Liver (tissue), 8 donors: ENCODE measurements at regions not wholly inside any gene's neighbourhood (a gene's known extent, or its start where the extent isn't known, plus 50 kb on each side); places are given as distances from the start of the nearest gene placed in this dataset.

Experiments used
- DNase-seq: peaks from one replicate; pipeline ENCODE4 v3.0.0-alpha.2; 2017; ENCODE audit warnings: low spot score
- H3K27ac ChIP-seq, 2 donors: one replicate each; pipeline ENCODE4 v1.7.0; 2013; ENCODE audit warnings: inconsistent platforms in 2 of 2, low read length in 2 of 2, control low read depth in 1 of 2, low read depth in 1 of 2, mild to moderate bottlenecking in 1 of 2
- H3K27me3 ChIP-seq, 4 donors: one replicate each; pipeline versions ENCODE4 v1.6.1 to v1.7.0; 2013; ENCODE audit warnings: low read length in 3 of 4, inconsistent platforms in 1 of 4, mild to moderate bottlenecking in 1 of 4, moderate library complexity in 1 of 4; ENCODE audit not compliant: control insufficient read depth in 4 of 4, insufficient read depth in 4 of 4
- H3K36me3 ChIP-seq, 4 donors: one replicate each; pipeline versions ENCODE4 v1.6.1 to v1.7.0; 2013; ENCODE audit warnings: low read length in 3 of 4, mild to moderate bottlenecking in 3 of 4, low read depth in 1 of 4, moderate library complexity in 1 of 4; ENCODE audit not compliant: control insufficient read depth in 4 of 4, insufficient read depth in 3 of 4
- H3K4me1 ChIP-seq, 4 donors: one replicate each; pipeline versions ENCODE4 v1.6.1 to v1.7.0; 2013; ENCODE audit warnings: low read length in 3 of 4, mild to moderate bottlenecking in 3 of 4, moderate library complexity in 1 of 4; ENCODE audit not compliant: control insufficient read depth in 4 of 4, insufficient read depth in 4 of 4
- H3K4me3 ChIP-seq, 3 donors: one replicate each; pipeline versions ENCODE4 v1.6.1 to v1.7.0; 2013; ENCODE audit warnings: low read length in 3 of 3, control low read depth in 1 of 3, low read depth in 1 of 3, mild to moderate bottlenecking in 1 of 3
- H3K9ac ChIP-seq, 2 donors: one replicate each; pipeline ENCODE4 v1.7.0; 2013; ENCODE audit warnings: low read length in 2 of 2, mild to moderate bottlenecking in 2 of 2, moderate library complexity in 2 of 2, control low read depth in 1 of 2, low read depth in 1 of 2
- H3K9me3 ChIP-seq, 4 donors: one replicate each; pipeline versions ENCODE4 v1.6.1 to v1.7.0; 2013; ENCODE audit warnings: low read length in 3 of 4; ENCODE audit not compliant: control insufficient read depth in 4 of 4
- ATF3 ChIP-seq: IDR thresholded peaks from 2 replicates; pipeline ENCODE4 v1.6.1; 2016; ENCODE audit warnings: antibody characterized with exemption
- CTCF ChIP-seq: fragments of 150-350 bp; IDR thresholded peaks from 2 replicates; pipeline ENCODE4 v1.5.1; 2017; ENCODE audit warnings: improper control_type of control experiment, low read depth, low read length; ENCODE audit not compliant: missing input control
- EGR1 ChIP-seq, 2 donors: IDR thresholded peaks; 2 replicates each; pipeline ENCODE4 v1.6.1; 2016 to 2018; ENCODE audit warnings: antibody characterized with exemption in 2 of 2, low read depth in 2 of 2
- FOXA1 ChIP-seq: IDR thresholded peaks from 2 replicates; pipeline ENCODE4 v1.6.1; 2016; ENCODE audit warnings: antibody characterized with exemption
- FOXA2 ChIP-seq: IDR thresholded peaks from 2 replicates; pipeline ENCODE4 v1.6.1; 2016; ENCODE audit warnings: antibody characterized with exemption
- GABPA ChIP-seq, 2 donors: IDR thresholded peaks in 1 of 2; conservative IDR thresholded peaks in 1 of 2; 2 replicates each; pipeline ENCODE4 v1.6.1; 2016; ENCODE audit warnings: antibody characterized with exemption in 2 of 2, mild to moderate bottlenecking in 1 of 2, moderate library complexity in 1 of 2
- HNF4G ChIP-seq: IDR thresholded peaks from 2 replicates; pipeline ENCODE4 v1.6.1; 2016; ENCODE audit warnings: antibody characterized with exemption
- NR2F2 ChIP-seq: IDR thresholded peaks from 2 replicates; pipeline ENCODE4 v1.6.1; 2016; ENCODE audit warnings: antibody characterized with exemption
- RAD21 ChIP-seq, 2 donors: IDR thresholded peaks; 2 replicates each; pipeline ENCODE4 v1.6.1; 2016; ENCODE audit warnings: antibody characterized with exemption in 2 of 2, mild to moderate bottlenecking in 2 of 2
- SP1 ChIP-seq: IDR thresholded peaks from 2 replicates; pipeline ENCODE4 v1.6.1; 2018; ENCODE audit warnings: antibody characterized with exemption, mild to moderate bottlenecking
- TAF1 ChIP-seq: conservative IDR thresholded peaks from 2 replicates; pipeline ENCODE4 v1.6.1; 2016; ENCODE audit warnings: antibody characterized with exemption, mild to moderate bottlenecking
- WGBS: extraction: QIAGEN DNeasy Blood & Tissue Kit; methylation state at CpG from one replicate; pipeline ENCODE4 v1.1.7; 2013; 5-methylcytosine and 5-hydroxymethylcytosine counted together
- TF ChIP-seq, protein P1 (sequence below): IDR thresholded peaks from 2 replicates; pipeline ENCODE4 v1.6.1; 2016; ENCODE audit warnings: antibody characterized with exemption, mild to moderate bottlenecking
- TF ChIP-seq, protein P2 (sequence below): IDR thresholded peaks from 2 replicates; pipeline ENCODE4 v1.6.1; 2016; ENCODE audit warnings: antibody characterized with exemption
- donor health status: healthy.
- donor health status: healthy.
- donor health status: healthy.
- donor health status: healthy.
- donor health status: healthy.

DNA sequence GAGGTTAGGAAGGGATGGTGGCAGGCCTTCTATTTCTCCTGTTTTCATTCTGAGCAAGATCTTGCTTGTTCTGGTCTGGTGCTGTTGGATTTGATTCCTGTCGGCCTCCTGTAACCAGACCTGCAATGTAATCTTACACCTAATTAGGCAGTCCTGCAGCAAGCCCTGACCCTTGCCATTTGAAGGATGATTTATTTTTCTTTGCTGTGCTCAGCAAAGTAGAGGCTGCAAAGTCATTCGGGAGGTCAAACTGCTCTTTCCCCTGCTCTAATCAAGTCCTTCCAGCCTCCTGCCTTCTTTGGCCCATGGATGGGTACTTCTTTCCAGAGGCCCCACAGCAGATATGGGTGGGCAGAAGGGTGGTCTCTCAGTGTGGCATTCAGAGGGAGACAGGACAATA lies 417.7 kb upstream of the USP24 start (continued):
- TF ChIP-seq, protein P1, sequence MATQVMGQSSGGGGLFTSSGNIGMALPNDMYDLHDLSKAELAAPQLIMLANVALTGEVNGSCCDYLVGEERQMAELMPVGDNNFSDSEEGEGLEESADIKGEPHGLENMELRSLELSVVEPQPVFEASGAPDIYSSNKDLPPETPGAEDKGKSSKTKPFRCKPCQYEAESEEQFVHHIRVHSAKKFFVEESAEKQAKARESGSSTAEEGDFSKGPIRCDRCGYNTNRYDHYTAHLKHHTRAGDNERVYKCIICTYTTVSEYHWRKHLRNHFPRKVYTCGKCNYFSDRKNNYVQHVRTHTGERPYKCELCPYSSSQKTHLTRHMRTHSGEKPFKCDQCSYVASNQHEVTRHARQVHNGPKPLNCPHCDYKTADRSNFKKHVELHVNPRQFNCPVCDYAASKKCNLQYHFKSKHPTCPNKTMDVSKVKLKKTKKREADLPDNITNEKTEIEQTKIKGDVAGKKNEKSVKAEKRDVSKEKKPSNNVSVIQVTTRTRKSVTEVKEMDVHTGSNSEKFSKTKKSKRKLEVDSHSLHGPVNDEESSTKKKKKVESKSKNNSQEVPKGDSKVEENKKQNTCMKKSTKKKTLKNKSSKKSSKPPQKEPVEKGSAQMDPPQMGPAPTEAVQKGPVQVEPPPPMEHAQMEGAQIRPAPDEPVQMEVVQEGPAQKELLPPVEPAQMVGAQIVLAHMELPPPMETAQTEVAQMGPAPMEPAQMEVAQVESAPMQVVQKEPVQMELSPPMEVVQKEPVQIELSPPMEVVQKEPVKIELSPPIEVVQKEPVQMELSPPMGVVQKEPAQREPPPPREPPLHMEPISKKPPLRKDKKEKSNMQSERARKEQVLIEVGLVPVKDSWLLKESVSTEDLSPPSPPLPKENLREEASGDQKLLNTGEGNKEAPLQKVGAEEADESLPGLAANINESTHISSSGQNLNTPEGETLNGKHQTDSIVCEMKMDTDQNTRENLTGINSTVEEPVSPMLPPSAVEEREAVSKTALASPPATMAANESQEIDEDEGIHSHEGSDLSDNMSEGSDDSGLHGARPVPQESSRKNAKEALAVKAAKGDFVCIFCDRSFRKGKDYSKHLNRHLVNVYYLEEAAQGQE, result no peak

- Histone ChIP-seq H3K9ac (no peak overlapping the region), H3K27me3 (no peaks in the 10 kb centered on the region), H3K27ac (no peak overlapping the region), H3K4me1 (no peaks in the 10 kb centered on the region), H3K4me3 (no peak overlapping the region), H3K36me3 (no peaks in the 10 kb centered on the region), H3K9me3 (no peaks in the 10 kb centered on the region)
- TF ChIP-seq CTCF, result no peak
- TF ChIP-seq, protein P1, result no peak
- no peak for TF ChIP-seq ATF3
- no peak for TF ChIP-seq FOXA1
- no peak for TF ChIP-seq GABPA (IDR thresholded peaks at IDR 0.05 in 1 of 2, conservative IDR thresholded peaks at IDR 0.05 in 1 of 2)
- no peak for TF ChIP-seq TAF1
- TF ChIP-seq RAD21 (IDR thresholded peaks at IDR 0.05), result no peak
- no peak for TF ChIP-seq FOXA2
- no peak for TF ChIP-seq HNF4G
- TF ChIP-seq SP1, result no peak
- no peak for TF ChIP-seq EGR1 (IDR thresholded peaks at IDR 0.05; ENCODE audit: low read depth in 2 of 2)
- no peak for TF ChIP-seq NR2F2
- TF ChIP-seq, protein P2, sequence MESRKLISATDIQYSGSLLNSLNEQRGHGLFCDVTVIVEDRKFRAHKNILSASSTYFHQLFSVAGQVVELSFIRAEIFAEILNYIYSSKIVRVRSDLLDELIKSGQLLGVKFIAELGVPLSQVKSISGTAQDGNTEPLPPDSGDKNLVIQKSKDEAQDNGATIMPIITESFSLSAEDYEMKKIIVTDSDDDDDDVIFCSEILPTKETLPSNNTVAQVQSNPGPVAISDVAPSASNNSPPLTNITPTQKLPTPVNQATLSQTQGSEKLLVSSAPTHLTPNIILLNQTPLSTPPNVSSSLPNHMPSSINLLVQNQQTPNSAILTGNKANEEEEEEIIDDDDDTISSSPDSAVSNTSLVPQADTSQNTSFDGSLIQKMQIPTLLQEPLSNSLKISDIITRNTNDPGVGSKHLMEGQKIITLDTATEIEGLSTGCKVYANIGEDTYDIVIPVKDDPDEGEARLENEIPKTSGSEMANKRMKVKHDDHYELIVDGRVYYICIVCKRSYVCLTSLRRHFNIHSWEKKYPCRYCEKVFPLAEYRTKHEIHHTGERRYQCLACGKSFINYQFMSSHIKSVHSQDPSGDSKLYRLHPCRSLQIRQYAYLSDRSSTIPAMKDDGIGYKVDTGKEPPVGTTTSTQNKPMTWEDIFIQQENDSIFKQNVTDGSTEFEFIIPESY, result no peak
- DNase-seq, result no peak
- WGBS, result 61% methylated on average over 3 of the region's 3 CpGs
These were observed 416.9 kb upstream of the USP24 start for GRCh38 chr1:55632058-55632457.
